Stimulated activated naive B cell treated with anti-CD40 and anti-IgM and Interleukin-4, amounts not matched to agents 10 μg/mL and 1 μg/mL and 100 μg/mL, for 72 hours (primary cell): ENCODE measurements at regions not wholly inside any gene's neighbourhood (a gene's known extent, or its start where the extent isn't known, plus 50 kb on each side); places are given as distances from the start of the nearest gene placed in this dataset.

Source experiments
- ATAC-seq, 2 donors: fragments of 150-1000 bp; cut with Tn5 transposase; replicated peaks; 2 replicates each; pipeline ENCODE4 v1.10.0; 2021; ENCODE audit warnings: moderate library complexity in 1 of 2
- DNase-seq: peaks from one replicate; pipeline ENCODE4 v3.0.0; 2021
- H3K27ac Mint-ChIP-seq: one replicate; pipeline ENCODE4 v1.8.0; 2022; ENCODE audit warnings: mild to moderate bottlenecking, mixed read lengths
- H3K27me3 Mint-ChIP-seq, 2 donors: one replicate each; pipeline ENCODE4 v1.8.0; 2022; ENCODE audit warnings: mixed read lengths in 2 of 2
- H3K36me3 Mint-ChIP-seq, 2 donors: one replicate each; pipeline ENCODE4 v1.8.0; 2022; ENCODE audit warnings: mixed read lengths in 2 of 2, mild to moderate bottlenecking in 1 of 2
- H3K4me1 Mint-ChIP-seq, 2 donors: one replicate each; pipeline ENCODE4 v1.8.0; 2022; ENCODE audit warnings: mixed read lengths in 2 of 2, mild to moderate bottlenecking in 1 of 2
- H3K4me3 Mint-ChIP-seq, 2 donors: one replicate each; pipeline ENCODE4 v1.8.0; 2022; ENCODE audit warnings: mild to moderate bottlenecking in 2 of 2, mixed read lengths in 2 of 2, moderate library complexity in 1 of 2
- H3K9me3 Mint-ChIP-seq, 2 donors: one replicate each; pipeline ENCODE4 v1.8.0; 2022; ENCODE audit warnings: mixed read lengths in 2 of 2, mild to moderate bottlenecking in 1 of 2

- Mint-ChIP-seq H3K9me3 (peaks cover 0 to 5% of the 10 kb centered on the region in 2 donors), H3K27me3 (no peaks in the 10 kb centered on the region), H3K4me1 (peaks cover 0 to 6% of the 10 kb centered on the region in 2 donors), H3K4me3 (no peak overlapping the region), H3K36me3 (no peaks in the 10 kb centered on the region), H3K27ac (no peak overlapping the region)
- peak; percentile 45 for DNase-seq
- peak; percentile 96 to 99 for ATAC-seq
Observed at GRCh38 chr5:97888439-97888838, 705.4 kb upstream of the RIOK2 start.

GRCh38 chr5:97891971-97892370 lies 708.9 kb upstream of the RIOK2 start:
- Mint-ChIP-seq H3K36me3 (peaks cover 0 to 3% of the 10 kb centered on the region in 2 donors), H3K27ac (no peak overlapping the region), H3K4me3 (no peak overlapping the region), H3K27me3 (no peaks in the 10 kb centered on the region), H3K4me1 (peaks cover 0 to 6% of the 10 kb centered on the region in 2 donors), H3K9me3 (peaks cover 0 to 5% of the 10 kb centered on the region in 2 donors)
- DNase-seq (no peak), ATAC-seq (no peak)

GRCh38 chr5:97903742-97904141 lies 720.7 kb upstream of the RIOK2 start:
- no peak overlapping the region for H3K27ac Mint-ChIP-seq
- H3K9me3 Mint-ChIP-seq = peaks cover 8 to 17% of the 10 kb centered on the region in 2 donors

GRCh38 chr5:97906135-97906534 lies 723.1 kb upstream of the RIOK2 start:
- ATAC-seq (no peak), DNase-seq (no peak)
- H3K9me3 Mint-ChIP-seq = peaks cover 4 to 8% of the 10 kb centered on the region in 2 donors
- H3K4me3 Mint-ChIP-seq = no peak overlapping the region
- no peaks in the 10 kb centered on the region for H3K27me3 Mint-ChIP-seq
- peaks cover 3 to 4% of the 10 kb centered on the region in 2 donors for H3K36me3 Mint-ChIP-seq
- H3K27ac Mint-ChIP-seq = no peak overlapping the region
- no peaks in the 10 kb centered on the region for H3K4me1 Mint-ChIP-seq

More at GRCh38 chr5:97903742-97904141, 720.7 kb upstream of the RIOK2 start:
- no peaks in the 10 kb centered on the region for H3K27me3 Mint-ChIP-seq
- peaks cover 3 to 17% of the 10 kb centered on the region in 2 donors for H3K36me3 Mint-ChIP-seq
- no peaks in the 10 kb centered on the region for H3K4me1 Mint-ChIP-seq
- no peak for DNase-seq
- no peak overlapping the region for H3K4me3 Mint-ChIP-seq
- ATAC-seq = no peak

DNA sequence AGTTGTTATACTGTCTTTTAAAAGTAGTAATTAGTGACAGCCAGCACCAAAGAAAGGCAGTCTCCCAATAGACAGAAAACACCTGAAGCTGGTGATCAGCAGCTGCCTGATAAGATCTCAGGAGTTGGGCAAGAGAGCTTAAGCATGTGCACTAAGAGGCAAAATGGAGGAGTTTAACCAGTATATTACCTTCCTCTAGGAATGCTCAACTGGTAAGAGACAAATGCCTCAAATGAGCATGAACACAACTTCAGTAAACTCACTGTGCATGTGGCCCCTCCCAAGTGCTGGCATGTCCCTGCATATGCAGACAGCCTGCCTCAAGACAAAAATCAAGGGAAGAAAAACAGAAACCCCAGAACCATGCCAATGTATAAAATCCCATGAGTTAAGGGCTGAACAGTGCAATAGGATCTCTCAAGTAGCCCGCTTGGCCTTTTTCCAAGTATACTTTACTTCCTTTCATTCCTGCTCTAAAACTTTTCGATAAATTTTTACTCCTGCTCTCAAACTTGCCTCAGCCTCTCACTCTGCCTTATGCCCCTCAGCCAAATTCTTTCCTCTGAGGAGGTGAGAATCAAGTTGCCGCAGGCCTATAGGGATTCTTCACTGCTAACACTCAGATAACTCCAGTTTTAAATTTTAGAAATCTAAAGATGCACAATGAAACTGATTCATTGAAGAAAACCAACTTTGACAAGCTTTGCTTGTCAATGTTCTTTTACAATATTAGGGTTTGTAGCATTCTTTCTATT lies 724.8 kb upstream of the RIOK2 start:
- H3K36me3 Mint-ChIP-seq = no peaks in the 10 kb centered on the region
- H3K9me3 Mint-ChIP-seq = peaks cover 3 to 4% of the 10 kb centered on the region in 2 donors
- H3K27ac Mint-ChIP-seq = no peak overlapping the region
- no peaks in the 10 kb centered on the region for H3K4me1 Mint-ChIP-seq
- DNase-seq (no peak), ATAC-seq (no peak)
- H3K27me3 Mint-ChIP-seq = no peaks in the 10 kb centered on the region
- no peak overlapping the region for H3K4me3 Mint-ChIP-seq

- no peaks in the 10 kb centered on the region for H3K27me3 Mint-ChIP-seq
- DNase-seq = no peak
Observed at GRCh38 chr5:97909541-97909940, 726.5 kb upstream of the RIOK2 start.

DNA sequence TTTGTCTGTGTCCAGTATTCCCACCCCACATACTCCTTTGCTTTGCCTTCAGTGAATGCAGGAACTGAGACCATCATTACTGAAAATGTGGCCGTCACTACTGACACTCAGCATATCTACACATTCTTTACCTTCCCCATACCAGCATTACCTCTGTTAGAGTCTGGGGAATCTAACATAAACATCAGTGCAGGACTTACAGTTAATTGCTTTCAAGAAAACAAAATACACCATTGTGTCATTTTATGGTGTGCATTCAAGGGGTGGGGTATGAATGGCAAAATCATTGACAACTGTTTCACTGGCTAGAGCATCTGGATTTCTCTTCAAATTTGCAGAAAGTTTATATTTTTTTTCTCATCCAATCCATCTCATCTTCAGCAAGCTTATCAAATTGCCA lies 731.4 kb upstream of the RIOK2 start:
- ATAC-seq (no peak), DNase-seq (no peak)
- no peak overlapping the region for H3K27ac Mint-ChIP-seq
- H3K4me1 Mint-ChIP-seq = no peaks in the 10 kb centered on the region
- no peak overlapping the region for H3K4me3 Mint-ChIP-seq
- H3K27me3 Mint-ChIP-seq = no peaks in the 10 kb centered on the region
- H3K9me3 Mint-ChIP-seq = no peaks in the 10 kb centered on the region
- no peaks in the 10 kb centered on the region for H3K36me3 Mint-ChIP-seq

More at GRCh38 chr5:97909541-97909940, 726.5 kb upstream of the RIOK2 start:
- ATAC-seq = no peak
- Mint-ChIP-seq H3K36me3 (no peaks in the 10 kb centered on the region), H3K4me1 (no peaks in the 10 kb centered on the region), H3K4me3 (no peak overlapping the region), H3K27ac (no peak overlapping the region), H3K9me3 (peaks cover 0 to 1% of the 10 kb centered on the region in 2 donors)

DNA sequence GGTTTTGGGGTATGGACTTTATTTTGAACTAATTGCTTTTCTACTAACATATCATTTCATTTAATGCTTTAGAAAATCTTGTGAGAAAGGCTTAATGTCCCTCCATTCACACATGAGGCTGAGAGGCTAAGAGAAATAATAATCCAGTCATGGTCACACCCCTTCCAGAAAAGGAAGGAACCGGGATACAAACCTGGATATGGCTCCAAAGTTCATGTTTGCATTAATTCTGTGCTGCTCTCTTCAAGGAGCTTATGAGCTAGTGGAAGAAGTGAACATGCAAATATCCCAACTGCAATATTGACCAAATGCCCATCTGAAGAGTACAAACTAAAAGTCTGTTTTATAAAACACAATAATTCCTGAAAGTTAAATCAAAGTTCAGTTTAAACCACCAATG lies 732.1 kb upstream of the RIOK2 start:
- DNase-seq (no peak), ATAC-seq (no peak)
- no peak overlapping the region for H3K27ac Mint-ChIP-seq
- H3K9me3 Mint-ChIP-seq = no peaks in the 10 kb centered on the region
- no peaks in the 10 kb centered on the region for H3K27me3 Mint-ChIP-seq
- H3K4me3 Mint-ChIP-seq = no peak overlapping the region
- no peaks in the 10 kb centered on the region for H3K4me1 Mint-ChIP-seq
- H3K36me3 Mint-ChIP-seq = no peaks in the 10 kb centered on the region

DNA sequence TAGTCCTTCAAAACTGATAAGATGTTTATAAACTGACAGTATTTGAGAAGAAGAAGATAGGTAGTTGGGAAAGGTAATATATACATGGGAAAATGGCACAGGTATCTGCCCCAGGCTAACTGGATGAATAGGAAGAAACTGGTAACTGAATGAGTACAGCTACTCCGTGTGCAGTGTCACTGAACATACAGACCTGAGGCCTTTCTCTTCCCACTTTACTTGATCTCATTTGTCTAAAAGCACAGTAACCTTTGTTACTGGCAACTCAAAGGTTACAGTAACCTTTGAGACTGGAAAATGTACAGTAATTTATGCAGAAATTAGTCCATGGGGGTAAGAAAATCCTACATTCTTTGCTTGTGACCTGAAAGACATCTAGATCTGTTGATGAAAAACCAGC lies 735.0 kb upstream of the RIOK2 start:
- H3K36me3 Mint-ChIP-seq = no peaks in the 10 kb centered on the region
- no peaks in the 10 kb centered on the region for H3K27me3 Mint-ChIP-seq
- no peak for DNase-seq
- no peak overlapping the region for H3K4me3 Mint-ChIP-seq
- ATAC-seq = peak; percentile 73 to 83
- no peak overlapping the region for H3K27ac Mint-ChIP-seq
- no peaks in the 10 kb centered on the region for H3K9me3 Mint-ChIP-seq
- H3K4me1 Mint-ChIP-seq = no peaks in the 10 kb centered on the region

DNA sequence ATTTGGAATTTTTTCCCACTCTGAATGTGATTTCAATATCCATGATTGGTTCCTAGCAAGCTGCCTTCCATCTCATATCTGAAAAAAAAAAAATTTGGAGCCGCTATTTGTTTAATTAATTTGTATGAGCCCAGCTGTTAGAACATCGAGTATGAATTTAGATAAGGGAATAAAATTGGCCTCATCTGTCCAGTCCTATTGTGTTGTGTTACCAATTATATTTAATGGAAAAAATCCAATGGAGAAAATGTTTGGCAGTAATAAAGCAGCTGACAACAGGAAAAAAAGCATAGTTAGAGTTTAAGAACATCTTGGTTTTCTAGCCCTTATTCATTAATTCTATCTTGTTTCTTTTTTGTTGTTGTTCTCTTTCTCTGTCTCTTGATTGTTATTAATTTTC lies 735.6 kb upstream of the RIOK2 start:
- Mint-ChIP-seq H3K27ac (no peak overlapping the region), H3K27me3 (no peaks in the 10 kb centered on the region), H3K4me1 (no peaks in the 10 kb centered on the region), H3K36me3 (no peaks in the 10 kb centered on the region), H3K9me3 (no peaks in the 10 kb centered on the region), H3K4me3 (no peak overlapping the region)
- ATAC-seq (no peak), DNase-seq (no peak)

- Mint-ChIP-seq H3K27me3 (no peaks in the 10 kb centered on the region), H3K36me3 (no peaks in the 10 kb centered on the region), H3K4me3 (no peak overlapping the region), H3K4me1 (peaks cover 3 to 5% of the 10 kb centered on the region in 2 donors), H3K9me3 (peaks cover 0 to 2% of the 10 kb centered on the region in 2 donors), H3K27ac (no peak overlapping the region)
- ATAC-seq (no peak), DNase-seq (no peak)
Observed at GRCh38 chr5:97919719-97920118, 736.7 kb upstream of the RIOK2 start.

DNA sequence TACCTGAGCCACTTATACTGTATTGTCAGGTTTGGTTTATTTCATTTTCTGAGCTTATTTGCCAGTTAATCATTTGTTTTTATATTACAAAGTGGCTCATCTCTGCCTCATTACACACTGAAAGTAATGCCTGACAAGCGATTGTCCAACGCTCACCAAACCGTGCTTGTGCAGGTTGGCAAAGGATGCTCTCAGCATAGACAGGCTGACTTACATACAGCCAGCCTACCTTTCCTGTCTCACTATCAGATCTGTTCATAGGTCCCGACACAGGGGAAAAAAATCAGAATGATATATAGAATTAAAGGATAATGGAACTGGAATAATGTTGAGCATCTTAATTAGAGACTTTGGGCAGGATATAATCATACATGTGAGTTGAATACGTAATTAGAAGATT lies 739.7 kb upstream of the RIOK2 start:
- no peak for DNase-seq
- no peak overlapping the region for H3K4me3 Mint-ChIP-seq
- no peaks in the 10 kb centered on the region for H3K27me3 Mint-ChIP-seq
- H3K27ac Mint-ChIP-seq = no peak overlapping the region
- H3K4me1 Mint-ChIP-seq = peaks cover 3 to 5% of the 10 kb centered on the region in 2 donors
- no peaks in the 10 kb centered on the region for H3K36me3 Mint-ChIP-seq
- H3K9me3 Mint-ChIP-seq = peaks cover 0 to 2% of the 10 kb centered on the region in 2 donors
- ATAC-seq = no peak

DNA sequence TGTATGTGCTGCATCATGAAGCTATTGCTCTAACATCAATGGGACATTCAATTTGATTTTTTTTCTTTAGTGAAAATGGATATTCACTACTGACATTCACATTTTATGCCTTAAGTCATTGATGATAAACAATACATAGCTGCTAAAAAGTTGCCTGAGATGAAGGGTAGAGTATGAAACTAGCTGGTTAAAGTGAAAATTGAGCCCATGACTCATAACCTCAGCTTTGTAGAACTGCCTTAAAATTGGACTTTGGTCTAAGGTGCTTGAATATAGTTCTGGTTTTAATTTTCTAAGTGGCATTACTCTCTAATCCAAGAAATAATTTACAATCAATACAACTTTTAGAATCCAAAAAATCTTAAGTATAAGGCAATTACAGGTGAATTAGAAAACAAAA lies 740.4 kb upstream of the RIOK2 start:
- H3K36me3 Mint-ChIP-seq = no peaks in the 10 kb centered on the region
- ATAC-seq (peak in 1 of 2 donors; percentile 25), DNase-seq (no peak)

GRCh38 chr5:97923997-97924396 lies 741.0 kb upstream of the RIOK2 start:
- ATAC-seq = peak in 1 of 2 donors; percentile 61
- H3K27me3 Mint-ChIP-seq = no peaks in the 10 kb centered on the region
- peaks cover 0 to 2% of the 10 kb centered on the region in 2 donors for H3K9me3 Mint-ChIP-seq
- DNase-seq = no peak
- H3K27ac Mint-ChIP-seq = no peak overlapping the region
- no peaks in the 10 kb centered on the region for H3K36me3 Mint-ChIP-seq
- H3K4me3 Mint-ChIP-seq = no peak overlapping the region
- H3K4me1 Mint-ChIP-seq = peaks cover 3 to 5% of the 10 kb centered on the region in 2 donors

More for the DNA sequence above, 740.4 kb upstream of the RIOK2 start:
- Mint-ChIP-seq H3K27ac (no peak overlapping the region), H3K4me1 (peaks cover 3 to 5% of the 10 kb centered on the region in 2 donors), H3K4me3 (no peak overlapping the region), H3K27me3 (no peaks in the 10 kb centered on the region), H3K9me3 (peaks cover 0 to 2% of the 10 kb centered on the region in 2 donors)

DNA sequence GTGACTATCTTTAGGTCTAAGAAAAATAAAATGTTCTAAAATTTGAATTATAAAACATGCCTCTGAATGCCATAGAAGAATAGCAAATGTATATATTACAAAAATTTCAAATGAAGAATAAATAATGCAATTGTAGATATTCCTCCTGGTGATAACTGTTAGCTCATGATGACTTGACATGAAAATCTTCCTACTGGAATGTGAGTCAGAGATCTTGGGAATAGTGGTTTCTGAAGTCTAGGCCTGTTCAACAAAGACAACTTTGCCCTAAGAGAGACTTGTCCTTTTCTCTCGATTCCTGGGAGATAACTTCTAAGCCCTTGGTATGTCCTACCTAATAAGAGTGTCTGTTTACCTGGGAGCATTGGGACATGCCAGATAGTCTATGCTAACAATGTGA lies 746.3 kb upstream of the RIOK2 start:
- DNase-seq (no peak), ATAC-seq (no peak)
- no peaks in the 10 kb centered on the region for H3K36me3 Mint-ChIP-seq
- no peak overlapping the region for H3K4me3 Mint-ChIP-seq
- H3K4me1 Mint-ChIP-seq = peaks cover 2 to 3% of the 10 kb centered on the region in 2 donors
- peaks cover 0 to 2% of the 10 kb centered on the region in 2 donors for H3K9me3 Mint-ChIP-seq
- H3K27ac Mint-ChIP-seq = no peak overlapping the region
- no peaks in the 10 kb centered on the region for H3K27me3 Mint-ChIP-seq
